Fibroblast of mammary gland (primary cell): ENCODE measurements at regions not wholly inside any gene's neighbourhood (a gene's known extent, or its start where the extent isn't known, plus 50 kb on each side); places are given as distances from the start of the nearest gene placed in this dataset.
"Not testable (repeated sequence)": the region's sequence is repeated elsewhere in the genome, so short reads cannot be mapped to it uniquely, and the experiment has no call there.

Experiments used
- DNase-seq: peaks from one replicate; pipeline ENCODE4 v3.0.0-alpha.2; 2010; ENCODE audit warnings: low read depth
- H3K4me3 ChIP-seq: 2 replicates; pipeline ENCODE4 v1.5.1; 2011; ENCODE audit warnings: low read depth, mild to moderate bottlenecking, low read length, moderate library complexity; ENCODE audit not compliant: control insufficient read depth
- CTCF ChIP-seq: conservative IDR thresholded peaks from 2 replicates; pipeline ENCODE4 v1.5.1; 2011; ENCODE audit warnings: low read depth, low read length, inconsistent platforms; ENCODE audit not compliant: control insufficient read depth, insufficient read depth

- no peak overlapping the region for H3K4me3 ChIP-seq
- no peak for DNase-seq
- no peak for TF ChIP-seq CTCF
Observed at GRCh38 chr15:93771196-93772030, 459.9 kb upstream of the MCTP2 start.

- DNase-seq, result no peak
- no peak for TF ChIP-seq CTCF
- no peak overlapping the region for H3K4me3 ChIP-seq
Observed at GRCh38 chr15:93770788-93771187, 460.6 kb upstream of the MCTP2 start.

- H3K4me3 ChIP-seq, result no peak overlapping the region
- no peak for TF ChIP-seq CTCF
- DNase-seq, result no peak
Observed at GRCh38 chr15:93762036-93762435, 469.3 kb upstream of the MCTP2 start.

GRCh38 chr15:93759629-93760028, 471.7 kb upstream of the MCTP2 start:
- no peak overlapping the region for H3K4me3 ChIP-seq
- no peak for TF ChIP-seq CTCF
- DNase-seq, result no peak

- H3K4me3 ChIP-seq, result no peak overlapping the region
- TF ChIP-seq CTCF, result no peak
- no peak for DNase-seq
Observed at GRCh38 chr15:93758824-93759223, 472.5 kb upstream of the MCTP2 start.

- no peak for TF ChIP-seq CTCF
- no peak overlapping the region for H3K4me3 ChIP-seq
- DNase-seq, result no peak
Observed at GRCh38 chr15:93748710-93749109, 482.7 kb upstream of the MCTP2 start.

GRCh38 chr15:93734976-93735375, 496.4 kb upstream of the MCTP2 start:
- not testable (repeated sequence) for H3K4me3 ChIP-seq, DNase-seq
